ENCODE measurements at regions not wholly inside any gene's neighbourhood (a gene's known extent, or its start where the extent isn't known, plus 50 kb on each side); places are given as distances from the start of the nearest gene placed in this dataset.

DNA sequence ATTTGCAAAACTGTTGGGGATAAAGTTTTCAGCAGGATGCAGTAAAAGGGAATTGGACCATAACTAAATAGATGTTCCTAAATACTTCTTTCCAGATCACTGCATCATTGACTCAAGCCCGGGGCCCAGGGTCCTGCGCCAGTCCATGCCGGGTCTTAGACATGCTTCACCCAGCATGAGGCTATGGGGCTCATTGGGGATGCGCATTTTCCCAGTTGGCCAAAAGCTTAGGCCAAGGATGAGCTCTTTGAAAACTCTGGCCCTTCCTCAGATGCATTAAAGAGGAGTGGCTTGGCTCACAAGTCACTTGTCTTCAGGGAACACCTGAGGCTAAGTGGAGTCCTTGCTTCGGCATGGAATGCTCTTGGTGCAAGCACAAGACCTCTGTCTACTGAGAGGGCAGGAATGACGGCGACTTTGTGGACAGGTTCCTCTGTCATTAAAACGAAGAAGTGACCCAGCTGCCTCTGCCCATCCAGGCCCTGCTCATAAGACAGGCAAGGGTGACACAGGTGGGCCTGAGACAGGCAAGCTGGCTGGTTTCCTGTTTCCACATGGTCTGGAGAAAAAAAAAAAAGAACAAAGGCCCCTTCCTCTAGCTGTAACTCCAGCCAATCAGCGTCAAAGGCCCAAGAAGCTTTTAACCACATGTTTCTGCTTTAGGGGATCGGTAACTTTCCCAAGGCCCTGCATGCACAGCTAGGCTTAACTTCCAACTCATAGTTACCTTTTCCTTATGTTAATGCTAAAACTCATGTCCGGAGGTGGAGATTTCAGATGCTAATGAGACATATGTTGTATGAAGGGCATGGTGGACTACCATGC lies 81.4 kb upstream of the CDH4 start:
- Histone ChIP-seq H3K27me3 (no peaks in the 10 kb centered on the region), H3K4me1 (ENCODE audit: insufficient read depth) (no peaks in the 10 kb centered on the region), H3K36me3 (no peaks in the 10 kb centered on the region), H3K4me3 (no peak overlapping the region), H3K9me3 (no peaks in the 10 kb centered on the region), H3K27ac (no peak overlapping the region)
- TF ChIP-seq EP300 (IDR thresholded peaks at IDR 0.05) (no peak), POLR2A (IDR thresholded peaks at IDR 0.05) (no peak)
- TF ChIP-seq, protein P1, sequence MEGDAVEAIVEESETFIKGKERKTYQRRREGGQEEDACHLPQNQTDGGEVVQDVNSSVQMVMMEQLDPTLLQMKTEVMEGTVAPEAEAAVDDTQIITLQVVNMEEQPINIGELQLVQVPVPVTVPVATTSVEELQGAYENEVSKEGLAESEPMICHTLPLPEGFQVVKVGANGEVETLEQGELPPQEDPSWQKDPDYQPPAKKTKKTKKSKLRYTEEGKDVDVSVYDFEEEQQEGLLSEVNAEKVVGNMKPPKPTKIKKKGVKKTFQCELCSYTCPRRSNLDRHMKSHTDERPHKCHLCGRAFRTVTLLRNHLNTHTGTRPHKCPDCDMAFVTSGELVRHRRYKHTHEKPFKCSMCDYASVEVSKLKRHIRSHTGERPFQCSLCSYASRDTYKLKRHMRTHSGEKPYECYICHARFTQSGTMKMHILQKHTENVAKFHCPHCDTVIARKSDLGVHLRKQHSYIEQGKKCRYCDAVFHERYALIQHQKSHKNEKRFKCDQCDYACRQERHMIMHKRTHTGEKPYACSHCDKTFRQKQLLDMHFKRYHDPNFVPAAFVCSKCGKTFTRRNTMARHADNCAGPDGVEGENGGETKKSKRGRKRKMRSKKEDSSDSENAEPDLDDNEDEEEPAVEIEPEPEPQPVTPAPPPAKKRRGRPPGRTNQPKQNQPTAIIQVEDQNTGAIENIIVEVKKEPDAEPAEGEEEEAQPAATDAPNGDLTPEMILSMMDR (IDR thresholded peaks at IDR 0.05) = no peak
- intact Hi-C loops (cut with DNase I) = no loop called here
- 54 to 72% (median 69%) methylated on average over 11 of the region's 11 CpGs for WGBS, 3 donors
- DNase-seq = no peak

DNA sequence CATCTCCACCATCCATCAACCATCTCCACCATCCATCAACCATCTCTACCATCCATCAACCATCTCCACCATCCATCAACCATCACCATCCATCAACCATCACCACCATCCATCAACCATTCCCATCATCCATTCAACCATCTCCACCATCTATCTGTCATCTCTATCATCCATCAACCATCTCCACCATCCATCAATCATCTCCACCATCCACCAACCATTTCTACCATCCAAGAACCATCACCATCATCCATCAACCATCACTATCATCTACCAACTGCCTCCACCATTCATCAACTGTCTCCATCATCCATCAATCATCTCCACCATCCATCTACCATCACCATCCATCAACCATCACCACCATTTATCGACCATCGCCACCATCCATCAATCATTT lies 78.8 kb upstream of the CDH4 start:
- Histone ChIP-seq H3K4me3 (no peak overlapping the region), H3K36me3 (no peaks in the 10 kb centered on the region), H3K9me3 (no peaks in the 10 kb centered on the region), H3K4me1 (ENCODE audit: insufficient read depth) (no peaks in the 10 kb centered on the region), H3K27ac (no peak overlapping the region), H3K27me3 (no peaks in the 10 kb centered on the region)
- TF ChIP-seq, protein P1 (IDR thresholded peaks at IDR 0.05) = no peak
- TF ChIP-seq POLR2A (IDR thresholded peaks at IDR 0.05) (no peak), EP300 (IDR thresholded peaks at IDR 0.05) (no peak)
- 95 to 97% (median 95%) methylated on average over 2 of the region's 2 CpGs for WGBS, 3 donors
- DNase-seq = no peak
- intact Hi-C loops (cut with DNase I) = no loop called here

DNA sequence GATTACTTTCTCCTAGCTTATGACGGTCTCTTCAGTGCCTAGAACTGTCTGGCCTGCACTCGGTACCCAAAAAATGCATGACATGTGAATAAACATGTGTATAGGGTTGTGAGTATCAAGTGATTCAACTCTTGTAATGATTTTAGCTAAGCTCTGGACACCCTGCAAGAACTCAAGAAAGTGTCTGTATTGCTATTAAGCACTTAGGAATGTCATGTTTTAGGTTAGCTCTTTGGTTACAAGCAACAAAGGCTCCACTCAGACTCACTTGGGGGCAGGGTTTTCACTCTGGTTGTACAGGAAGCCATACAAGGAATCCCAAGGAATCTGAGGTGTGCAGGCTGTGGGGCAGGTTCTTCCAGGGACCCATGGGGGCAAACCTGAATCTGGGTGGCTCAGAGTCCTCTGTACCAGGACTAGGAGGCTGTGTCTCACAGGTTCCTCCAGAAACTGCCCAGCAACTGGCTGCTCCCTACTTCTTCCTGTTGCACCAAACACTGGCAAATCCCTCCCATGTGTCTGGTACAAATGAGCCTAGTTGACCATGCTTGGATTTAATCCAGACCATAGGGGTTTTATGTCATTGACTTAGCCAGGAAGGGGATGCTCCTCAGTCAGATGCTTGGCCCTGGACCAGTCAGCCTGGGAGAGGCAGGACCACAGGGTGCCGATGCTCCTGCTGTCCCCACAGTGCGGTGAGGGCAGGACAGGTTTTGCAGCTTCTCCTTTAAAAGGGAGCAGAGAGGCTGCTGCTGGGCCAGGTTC lies 77.9 kb upstream of the CDH4 start:
- intact Hi-C loops (cut with DNase I) = no loop called here
- H3K4me3 ChIP-seq = no peak overlapping the region
- no peaks in the 10 kb centered on the region for H3K9me3 ChIP-seq
- H3K36me3 ChIP-seq = no peaks in the 10 kb centered on the region
- DNase-seq = no peak
- H3K27me3 ChIP-seq = no peaks in the 10 kb centered on the region
- no peak overlapping the region for H3K27ac ChIP-seq
- 83 to 94% (median 91%) methylated on average over 4 of the region's 4 CpGs for WGBS, 3 donors
- H3K4me1 ChIP-seq (ENCODE audit: insufficient read depth) = no peaks in the 10 kb centered on the region
- no peak for TF ChIP-seq EP300 (IDR thresholded peaks at IDR 0.05)
- TF ChIP-seq, protein P1 (IDR thresholded peaks at IDR 0.05) = no peak
- no peak for TF ChIP-seq POLR2A (IDR thresholded peaks at IDR 0.05)

DNA sequence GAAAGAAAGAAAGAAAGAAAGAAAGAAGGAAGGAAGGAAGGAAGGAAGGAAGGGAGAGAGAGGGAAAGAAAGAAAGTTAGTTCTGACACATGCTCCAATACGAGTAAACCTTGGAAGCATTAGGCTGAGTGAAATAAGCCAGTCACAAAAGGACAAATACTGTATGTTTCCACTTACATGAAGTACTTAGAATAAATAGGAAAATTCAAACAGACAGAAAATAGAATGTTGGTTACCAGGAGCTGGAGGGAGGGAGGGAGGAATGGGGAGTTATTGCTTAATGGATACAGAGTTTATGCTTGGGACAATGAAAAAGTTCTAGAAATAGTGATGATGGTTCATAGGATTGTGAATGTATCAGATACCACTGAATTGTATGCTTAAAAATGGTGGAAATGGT lies 75.2 kb upstream of the CDH4 start:
- no peaks in the 10 kb centered on the region for H3K4me1 ChIP-seq (ENCODE audit: insufficient read depth)
- no peak for DNase-seq
- no peaks in the 10 kb centered on the region for H3K9me3 ChIP-seq
- intact Hi-C loops (cut with DNase I) = no loop called here
- TF ChIP-seq POLR2A (IDR thresholded peaks at IDR 0.05) (no peak), EP300 (IDR thresholded peaks at IDR 0.05) (no peak)
- TF ChIP-seq, protein P1 (IDR thresholded peaks at IDR 0.05) = no peak
- H3K4me3 ChIP-seq = no peak overlapping the region
- 73 to 81% (median 76%) methylated on average over 1 of the region's 1 CpG for WGBS, 3 donors
- H3K36me3 ChIP-seq = no peaks in the 10 kb centered on the region
- no peaks in the 10 kb centered on the region for H3K27me3 ChIP-seq
- no peak overlapping the region for H3K27ac ChIP-seq
